Right renal cortex interstitium (tissue), 3 donors: ENCODE measurements at regions not wholly inside any gene's neighbourhood (a gene's known extent, or its start where the extent isn't known, plus 50 kb on each side); places are given as distances from the start of the nearest gene placed in this dataset.

Source experiments
- DNase-seq, 3 donors: peaks; one replicate each; pipeline ENCODE4 v3.0.0-alpha.2; 2013; ENCODE audit warnings: low read depth in 3 of 3, low spot score in 2 of 3

DNA sequence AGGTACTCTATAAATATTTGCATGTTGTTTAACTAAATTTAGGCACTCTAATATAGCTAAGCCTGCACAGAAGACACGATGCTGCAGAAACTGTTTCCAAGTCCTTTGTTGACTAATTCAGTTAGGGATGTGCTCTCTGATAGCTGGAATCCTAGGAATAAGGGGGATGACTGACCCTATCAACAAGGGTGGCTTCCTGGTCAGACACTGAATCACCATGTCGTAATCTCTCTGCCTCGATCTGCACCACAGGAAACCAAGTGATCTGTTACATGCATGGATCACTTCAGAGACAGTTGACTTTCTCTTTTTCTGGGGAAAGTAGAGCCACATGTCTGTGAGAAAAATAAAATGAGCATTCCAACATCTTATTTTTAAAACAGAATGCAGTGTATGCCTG lies 169.1 kb downstream of the GUCY2F start:
- DNase-seq: no peak

DNA sequence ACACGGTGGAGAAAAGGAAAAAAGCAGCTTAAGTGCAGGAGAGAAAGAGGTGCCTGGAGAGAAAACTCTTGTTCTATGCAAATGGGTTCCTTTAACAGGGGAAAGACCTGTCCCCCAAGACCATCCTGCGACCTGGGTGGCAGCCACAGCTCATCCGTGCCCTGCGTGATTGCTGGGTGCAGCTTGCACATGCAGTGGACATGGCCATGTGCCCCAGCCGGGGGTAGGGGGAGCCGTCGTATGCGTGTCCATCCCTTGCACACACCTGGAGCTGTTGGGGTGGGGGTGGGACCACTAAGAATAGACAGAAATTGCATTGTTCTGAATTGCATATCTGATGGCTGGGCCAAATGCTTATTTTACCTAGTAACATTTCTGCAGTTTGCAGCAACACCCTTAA lies 171.9 kb downstream of the GUCY2F start:
- DNase-seq: no peak

DNA sequence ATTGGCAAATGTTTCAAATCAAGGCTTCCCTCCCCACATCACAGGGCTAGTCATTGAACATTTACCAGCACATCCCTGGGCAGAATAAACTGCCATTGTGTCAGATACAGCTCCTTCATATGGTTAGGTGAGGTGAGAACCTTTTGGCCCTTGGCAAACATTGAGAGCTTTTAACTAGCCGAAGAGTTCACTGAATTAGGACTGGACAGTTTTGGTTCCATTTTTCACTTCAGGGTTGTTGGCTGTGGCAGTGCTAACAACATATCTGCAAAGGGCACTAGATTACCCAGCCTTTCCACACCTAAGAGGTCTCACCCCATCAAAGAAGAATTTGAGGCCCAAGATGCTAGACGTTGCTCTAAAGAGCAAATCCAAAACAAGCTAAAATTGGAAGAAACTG lies 180.7 kb downstream of the GUCY2F start:
- no peak for DNase-seq

DNA sequence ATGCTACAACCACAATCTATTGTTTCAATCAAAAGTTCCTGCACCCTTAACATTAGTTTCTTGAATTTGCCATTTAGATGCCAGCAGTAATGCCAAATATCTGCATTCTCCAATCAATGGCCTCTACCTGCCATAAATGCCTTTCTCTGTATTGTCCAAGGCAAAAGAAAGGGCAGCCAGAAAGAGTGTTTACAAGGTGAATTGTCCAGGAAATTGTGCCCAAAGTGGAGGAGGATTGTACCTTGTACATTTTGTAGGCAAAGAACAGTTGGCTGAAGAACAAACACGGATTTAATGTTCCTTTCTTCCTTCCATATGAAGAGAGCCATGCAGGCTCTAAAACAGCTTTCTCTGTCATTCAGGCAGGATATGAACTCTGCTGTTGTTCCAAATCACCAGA lies 181.5 kb downstream of the GUCY2F start:
- DNase-seq: no peak

DNA sequence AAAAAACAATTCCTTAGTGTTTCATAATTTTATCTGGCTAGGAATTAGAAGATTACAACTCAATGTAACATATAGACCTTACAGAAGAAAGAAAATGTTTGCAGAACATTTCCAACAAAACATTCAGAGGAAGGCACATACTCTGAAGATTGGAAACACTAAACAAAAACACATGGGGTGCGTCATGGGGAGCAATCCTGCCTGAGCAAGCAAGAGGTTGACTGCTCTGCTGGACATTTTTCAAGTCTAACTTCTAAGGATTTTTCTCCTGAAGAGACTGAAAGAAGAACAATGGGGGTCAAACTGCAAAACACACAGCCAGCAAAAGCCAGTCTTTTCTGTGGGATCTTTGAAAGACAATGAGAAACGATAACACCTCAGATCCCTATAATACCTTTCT lies 182.8 kb downstream of the GUCY2F start:
- no peak for DNase-seq

DNA sequence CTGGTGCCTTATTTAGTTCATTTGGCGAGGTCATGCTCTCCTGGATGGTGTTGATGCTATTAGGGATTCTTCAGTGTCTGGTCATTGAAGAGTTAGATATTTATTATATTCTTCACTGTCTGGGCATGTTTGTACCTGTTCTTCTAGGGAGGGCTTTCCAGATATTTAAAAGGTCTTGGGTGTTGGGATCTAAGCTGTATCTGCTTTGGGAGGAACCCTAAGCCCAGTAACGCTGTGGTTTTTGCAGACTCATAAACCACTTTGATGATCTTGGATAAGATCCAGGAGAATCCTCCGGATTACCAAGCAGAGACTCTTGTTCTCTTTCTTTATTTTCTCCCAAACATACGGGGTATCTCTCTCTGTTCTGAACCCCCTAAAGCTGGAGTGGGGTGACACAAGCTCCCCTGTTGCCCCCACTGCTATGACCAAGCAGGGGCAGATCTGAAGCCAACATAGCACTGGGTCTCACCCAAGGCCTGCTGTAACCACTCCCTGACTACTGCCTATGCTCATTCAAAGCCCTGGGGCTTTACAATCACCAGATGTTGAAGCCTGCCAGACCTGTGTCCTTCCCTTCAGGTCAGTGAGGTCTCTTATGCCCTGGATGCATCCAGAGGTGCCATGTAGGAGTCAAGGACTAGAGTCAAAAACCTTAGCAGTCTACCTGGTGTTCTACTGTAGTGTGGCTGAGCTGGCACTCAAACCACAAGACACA lies 187.6 kb downstream of the GUCY2F start:
- DNase-seq: no peak

DNA sequence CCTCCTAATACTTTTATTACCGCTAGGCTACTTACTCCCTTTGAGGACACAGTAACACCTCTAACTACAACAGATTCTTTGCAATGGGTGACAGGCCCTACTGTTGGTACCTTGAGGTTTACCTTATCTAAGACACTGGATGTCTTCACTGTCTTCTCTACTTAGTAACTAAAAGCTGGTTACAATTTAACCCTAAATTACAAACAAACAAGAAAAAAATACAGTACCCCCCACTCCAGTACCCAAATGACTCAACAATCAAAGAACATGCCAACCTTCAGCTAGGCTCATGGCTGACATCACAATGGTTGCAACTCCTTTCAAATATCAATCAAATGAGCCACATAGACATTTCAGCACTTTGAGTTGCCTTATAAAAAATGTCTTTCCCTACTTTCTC lies 198.0 kb downstream of the GUCY2F start:
- no peak for DNase-seq

DNA sequence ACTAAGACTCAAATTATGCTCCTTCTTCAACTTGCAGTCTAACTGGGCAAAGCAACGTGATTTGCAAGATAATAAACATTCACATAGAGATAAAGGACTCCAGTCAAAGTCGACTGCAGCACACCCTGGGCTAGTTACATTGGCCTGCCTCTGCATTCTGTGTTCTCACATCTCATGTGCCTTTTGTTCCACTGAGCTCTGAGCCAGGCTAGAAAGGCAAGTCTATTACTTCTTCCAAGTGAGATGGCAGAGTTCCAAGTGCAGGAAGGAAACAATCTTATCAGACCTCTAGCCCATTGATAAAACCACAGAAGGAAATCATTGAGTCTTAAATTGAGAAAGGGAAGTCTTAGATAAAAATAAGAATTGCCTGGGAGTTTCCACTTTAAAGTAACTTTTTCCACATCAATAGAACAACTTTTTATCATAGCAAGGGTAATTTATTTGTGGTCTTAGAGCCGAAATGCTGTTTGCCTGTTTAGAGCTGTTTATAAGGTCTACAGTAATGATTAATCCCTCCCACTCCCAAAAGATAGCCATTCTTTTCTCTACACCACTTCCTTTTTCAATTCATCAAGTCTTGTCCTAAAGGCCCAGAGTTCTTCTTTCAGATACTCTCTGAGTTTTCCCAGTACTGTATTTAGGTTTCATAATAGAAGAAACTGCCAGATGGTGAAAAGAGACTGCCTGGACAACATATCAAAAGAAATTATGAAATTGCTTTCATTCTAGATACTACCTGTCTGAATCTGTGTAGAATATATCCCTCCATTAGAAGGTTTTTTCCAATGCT lies 200.2 kb downstream of the GUCY2F start:
- peak in 2 of 3 donors; percentile 19 to 24 for DNase-seq

DNA sequence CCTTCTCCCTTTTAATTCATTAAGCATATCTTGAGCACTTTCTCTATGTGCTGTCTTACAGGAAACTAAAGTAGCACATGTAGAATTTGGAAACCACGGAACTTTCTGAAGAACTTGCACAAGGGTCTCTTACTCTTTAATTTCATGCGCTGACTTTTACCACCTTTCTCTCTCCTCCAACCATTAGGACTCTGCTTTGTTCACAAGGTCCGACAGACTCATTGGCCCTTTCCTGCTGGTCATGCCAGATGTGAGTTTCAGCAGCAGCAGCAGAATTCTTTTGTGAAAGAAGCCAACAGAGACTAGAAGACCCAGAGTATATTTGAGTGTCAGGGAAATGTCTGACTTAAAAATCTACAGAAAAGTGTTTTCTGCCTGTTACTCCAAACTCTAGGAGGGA lies 207.1 kb downstream of the GUCY2F start:
- DNase-seq: no peak

DNA sequence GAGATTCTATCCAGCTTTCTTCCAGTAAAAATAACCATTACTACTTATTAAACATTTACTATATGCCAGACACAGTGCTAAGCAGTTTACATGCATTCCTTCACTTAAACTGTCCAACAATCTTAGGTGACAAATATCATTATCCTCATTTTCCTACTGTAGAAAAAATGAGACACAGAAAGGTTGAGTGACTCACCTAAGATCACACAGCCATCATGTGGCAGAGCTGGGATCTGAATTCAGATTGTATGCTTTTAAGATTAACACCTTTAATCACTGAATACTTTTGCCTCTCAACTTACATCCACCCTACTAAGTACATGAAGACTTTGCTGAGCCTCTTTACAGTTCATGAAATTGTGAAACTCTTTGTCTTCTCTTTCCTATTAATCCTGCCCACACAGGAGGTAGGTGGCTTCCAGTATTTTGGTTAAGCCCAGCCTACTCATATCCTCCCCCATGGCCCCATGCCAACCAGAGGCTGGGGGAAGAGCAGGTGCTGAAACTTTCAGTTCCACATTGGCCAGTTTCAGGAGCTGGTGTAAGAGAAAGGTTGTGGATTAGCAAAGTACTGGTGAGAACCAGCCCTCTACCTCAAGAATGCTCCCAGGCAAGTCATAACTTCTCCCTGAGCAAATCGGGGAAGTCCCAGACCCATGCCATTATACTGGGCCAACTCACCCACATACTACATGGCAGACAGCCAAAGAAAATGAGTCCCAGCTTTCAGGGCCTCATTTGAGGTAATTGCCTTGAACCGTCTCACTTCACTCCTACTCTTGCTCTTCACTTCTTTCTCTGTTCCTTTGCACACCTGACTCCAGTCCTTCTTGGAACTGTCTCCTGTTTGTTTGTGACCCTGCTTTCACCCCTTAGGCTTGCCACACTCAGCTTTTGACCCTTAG lies 211.1 kb downstream of the GUCY2F start:
- DNase-seq: no peak

DNA sequence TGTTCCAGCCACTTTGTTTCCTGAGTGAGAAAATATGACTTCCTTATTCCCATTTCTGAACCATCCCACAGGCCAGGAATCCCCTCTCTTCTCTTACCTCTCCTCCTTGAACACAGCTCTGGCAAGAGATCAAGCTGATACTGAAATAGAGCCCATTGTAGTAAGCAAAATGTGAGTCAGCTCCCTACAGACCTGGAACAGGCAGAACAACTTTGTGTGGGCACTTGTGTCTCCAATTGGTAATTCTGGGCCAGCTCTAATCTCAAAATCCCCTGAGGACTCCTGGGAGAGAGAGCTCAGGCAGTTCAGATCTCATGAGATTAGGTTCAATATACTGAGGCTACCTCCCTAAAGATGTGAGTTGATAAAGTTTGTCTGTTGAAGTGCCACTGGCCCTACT lies 213.5 kb downstream of the GUCY2F start:
- DNase-seq: no peak

DNA sequence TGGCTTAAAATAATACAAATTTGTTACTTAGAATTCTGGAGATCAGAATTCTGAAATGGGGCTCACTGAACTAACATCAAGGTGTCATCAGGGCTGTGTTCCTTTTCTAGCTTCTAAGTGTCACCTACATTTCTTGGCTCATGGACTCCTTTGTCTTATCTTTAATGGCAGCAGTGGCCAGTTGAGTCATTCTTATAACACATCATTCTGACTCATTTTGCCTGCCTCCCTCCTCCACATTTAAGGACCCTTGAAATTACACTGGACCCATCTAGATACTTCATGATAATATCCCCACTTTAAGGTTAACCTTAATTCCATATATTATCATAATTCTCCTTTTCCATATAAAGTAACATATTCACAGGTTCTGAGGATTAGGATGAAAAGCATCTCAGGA lies 215.9 kb downstream of the GUCY2F start:
- DNase-seq: no peak

DNA sequence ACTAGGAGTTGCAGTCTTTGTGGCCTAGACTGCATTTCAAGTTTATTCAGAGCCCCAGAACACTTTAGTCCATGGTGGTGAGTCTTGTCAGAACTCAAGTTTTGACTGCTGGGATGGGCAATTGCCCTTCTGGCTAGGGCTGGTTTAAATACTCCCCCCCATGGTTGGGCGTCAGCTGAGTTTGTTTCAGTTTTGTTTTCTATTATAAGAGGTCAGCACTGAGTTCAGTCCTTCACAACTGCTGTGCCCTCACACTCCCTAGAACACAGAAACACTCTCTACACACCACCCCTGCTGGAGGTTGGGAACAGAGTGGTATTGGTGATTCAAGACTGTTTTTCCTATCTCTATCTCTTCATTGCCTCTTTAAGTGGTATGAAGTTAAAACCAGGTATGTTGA lies 217.0 kb downstream of the GUCY2F start:
- no peak for DNase-seq

DNA sequence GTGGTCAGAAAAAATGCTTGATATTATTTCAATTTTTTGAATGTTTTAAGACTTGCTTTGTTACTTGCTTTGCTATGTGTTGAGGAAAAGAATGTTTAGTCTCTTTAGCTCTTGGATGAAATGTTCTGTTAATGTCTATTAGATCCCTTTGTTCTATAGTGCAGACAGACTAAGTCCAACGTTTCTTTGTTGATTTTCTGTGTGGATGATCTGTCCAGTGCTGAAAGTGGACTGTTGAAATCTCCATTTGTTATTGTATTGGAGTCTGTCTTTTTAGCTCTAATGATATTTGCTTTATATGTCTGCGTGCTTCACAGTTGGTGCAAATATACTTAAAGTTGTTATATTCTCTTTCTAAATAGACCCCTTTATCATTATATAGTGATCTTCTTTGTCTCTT lies 220.6 kb downstream of the GUCY2F start:
- DNase-seq: no peak

DNA sequence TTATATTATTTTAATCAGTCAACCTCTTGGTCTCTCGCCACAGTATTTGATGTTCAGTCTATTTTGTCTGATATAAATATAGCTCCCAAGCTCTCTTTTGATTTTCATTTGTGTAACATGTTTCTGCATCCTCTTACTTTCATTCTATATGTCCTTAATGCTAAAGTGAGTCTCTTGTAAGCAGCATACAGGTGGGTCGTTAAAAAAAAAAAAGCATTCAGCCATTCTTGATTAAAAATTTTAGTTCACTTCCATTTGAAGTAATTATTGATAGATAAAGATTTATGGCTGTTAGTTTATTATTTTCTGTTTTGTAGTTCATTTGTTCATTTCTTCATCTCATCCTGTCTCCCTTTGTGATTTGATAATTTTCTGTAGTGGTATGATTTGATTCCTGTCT lies 229.1 kb downstream of the GUCY2F start:
- DNase-seq: no peak

DNA sequence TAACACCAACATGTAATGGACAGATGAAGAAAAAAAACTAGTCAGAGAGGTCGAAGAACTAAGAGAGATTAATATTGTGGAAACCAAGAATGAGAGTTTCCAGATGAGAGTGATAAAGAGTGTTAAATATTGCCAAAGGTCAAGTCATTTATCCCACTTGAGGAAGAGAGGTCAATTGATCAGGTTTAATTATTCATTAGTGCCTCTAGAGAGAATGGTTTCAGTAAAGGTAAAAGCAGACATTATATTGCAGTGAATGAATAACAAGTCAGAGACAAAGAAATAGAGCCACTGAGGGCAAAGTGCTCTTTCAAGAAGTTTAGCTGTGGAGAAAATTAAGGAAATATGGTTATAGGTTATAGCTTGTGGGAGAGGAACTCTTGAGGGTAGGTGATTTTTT lies 263.1 kb downstream of the GUCY2F start:
- DNase-seq: no peak

DNA sequence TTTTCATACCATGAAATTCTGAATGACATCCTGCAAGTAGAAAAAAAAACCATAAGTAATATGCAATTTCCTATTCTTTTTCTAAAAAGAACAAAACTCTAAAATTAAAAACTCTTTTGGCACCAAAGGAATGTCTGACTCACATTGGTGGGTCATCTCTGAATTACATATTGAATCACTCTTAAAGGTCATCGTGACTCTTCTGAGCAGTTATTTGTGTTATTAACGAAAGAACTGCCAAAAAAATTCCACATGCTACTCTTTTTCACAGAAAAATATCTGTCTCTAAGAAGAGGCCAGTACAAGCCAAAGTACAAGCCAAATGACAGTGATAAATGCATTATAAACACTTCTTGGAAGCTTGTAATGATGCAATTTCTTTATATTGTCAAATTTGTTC lies 282.2 kb downstream of the GUCY2F start:
- DNase-seq: no peak

DNA sequence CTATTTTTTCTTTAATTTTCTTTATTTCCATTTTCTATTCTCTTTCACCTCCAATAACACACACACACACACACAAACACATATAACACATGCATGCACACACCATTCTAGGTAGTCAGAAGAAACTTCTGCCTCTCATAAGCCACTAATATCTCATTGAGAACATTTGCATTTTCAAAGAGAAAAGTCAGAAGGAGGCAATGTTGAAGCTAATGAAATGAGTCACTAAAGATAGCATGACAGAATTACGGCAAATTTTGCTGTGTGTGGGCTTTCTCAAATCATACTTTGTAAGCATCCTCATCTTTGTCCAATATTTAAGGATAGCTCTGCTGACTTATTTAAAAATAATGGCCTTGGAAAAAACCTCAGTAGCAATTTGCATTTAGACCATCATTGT lies 291.3 kb downstream of the GUCY2F start:
- no peak for DNase-seq

DNA sequence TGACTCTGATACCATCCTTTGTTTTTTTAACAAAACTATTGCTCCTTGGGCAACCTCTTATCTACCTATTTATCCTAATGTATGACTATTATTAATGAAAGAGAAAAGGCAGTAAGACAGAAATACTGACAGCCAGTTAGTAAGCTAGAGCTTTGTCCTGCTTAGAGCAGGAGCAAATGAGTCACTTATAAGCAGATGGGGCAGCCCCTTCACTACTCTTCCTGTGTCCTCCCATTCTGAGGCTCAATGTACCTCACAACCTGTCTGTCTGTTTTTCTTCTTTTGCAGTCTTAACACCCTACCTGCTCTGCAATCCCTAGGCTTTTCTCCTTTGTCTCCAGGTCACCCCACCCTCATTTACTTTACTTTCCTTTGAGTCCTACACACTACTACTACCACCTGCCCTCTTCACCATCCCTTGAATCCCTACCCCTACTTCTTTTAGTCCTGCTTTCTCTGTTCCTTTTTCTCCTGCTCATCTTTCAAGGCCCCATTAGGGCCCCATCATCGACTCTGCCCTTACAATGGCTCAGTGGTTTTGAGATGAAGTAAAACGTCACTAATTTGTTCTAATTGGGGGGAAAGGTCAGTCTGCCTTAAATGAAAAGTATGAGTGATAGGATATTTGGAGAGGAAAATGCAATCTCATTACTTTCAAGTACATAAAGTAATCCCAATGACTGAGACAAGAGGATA lies 294.3 kb downstream of the GUCY2F start:
- no peak for DNase-seq

DNA sequence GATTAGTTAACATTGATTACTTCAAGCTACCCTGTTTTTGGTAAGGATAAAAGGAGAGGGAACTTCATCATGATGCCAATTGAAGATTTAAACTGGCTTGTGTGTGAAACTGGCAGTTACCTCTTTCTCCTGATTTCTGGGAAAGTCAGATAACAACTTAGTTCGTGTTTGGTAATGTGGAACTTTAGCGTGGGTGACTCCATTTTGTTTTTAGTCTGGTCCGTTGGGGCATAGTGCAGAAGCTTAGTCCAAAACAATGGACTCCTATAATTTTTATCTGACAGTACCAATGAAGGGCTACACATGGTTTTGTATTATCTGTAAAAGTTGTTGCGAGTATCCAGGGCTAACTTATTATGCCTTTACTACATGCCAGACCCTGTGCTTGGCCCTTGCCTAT lies 294.9 kb downstream of the GUCY2F start:
- DNase-seq: no peak
